DND-41 (cell line): ENCODE measurements at regions not wholly inside any gene's neighbourhood (a gene's known extent, or its start where the extent isn't known, plus 50 kb on each side); places are given as distances from the start of the nearest gene placed in this dataset.

Experiments
- ATAC-seq: fragments of 200-7000 bp; cut with Tn5 transposase; 3 replicates; pipeline ENCODE4 v1.9.1; 2021; ENCODE audit warnings: low read depth; ENCODE audit not compliant: insufficient read depth
- DNase-seq: peaks from one replicate; pipeline ENCODE4 v3.0.0-alpha.2; 2020
- H2AFZ ChIP-seq: 2 replicates; pipeline ENCODE4 v1.6.0; 2012; ENCODE audit warnings: low read depth, low read length
- H3K27ac ChIP-seq: 2 replicates; pipeline ENCODE4 v1.5.1; 2012; ENCODE audit warnings: low read length, inconsistent platforms
- H3K27me3 ChIP-seq: fragments of 200-600 bp; sonication (generic); 2 replicates; pipeline ENCODE4 v1.6.0; 2012; ENCODE audit warnings: low read length, mild to moderate bottlenecking, inconsistent platforms; ENCODE audit not compliant: insufficient read depth, poor library complexity
- H3K36me3 ChIP-seq: 2 replicates; pipeline ENCODE4 v1.5.1; 2012; ENCODE audit warnings: low read length, inconsistent platforms; ENCODE audit not compliant: insufficient read depth
- H3K4me1 ChIP-seq: 2 replicates; pipeline ENCODE4 v1.5.1; 2012; ENCODE audit warnings: mild to moderate bottlenecking, low read length; ENCODE audit not compliant: insufficient read depth
- H3K4me2 ChIP-seq: 2 replicates; pipeline ENCODE4 v1.6.0; 2012; ENCODE audit warnings: mild to moderate bottlenecking, moderate library complexity, low read length, inconsistent platforms; ENCODE audit not compliant: insufficient read depth
- H3K4me3 ChIP-seq, 2 experiments: fragments of 200-600 bp in 1 of 2; shearing (Covaris generic) in 1 of 2; 2 replicates each; pipeline ENCODE4 v1.5.1; 2012 to 2016; ENCODE audit warnings: inconsistent platforms in 2 of 2, low read length in 2 of 2, mild to moderate bottlenecking in 2 of 2, low read depth in 1 of 2, moderate library complexity in 1 of 2
- H3K79me2 ChIP-seq: 2 replicates; pipeline ENCODE4 v1.6.0; 2012; ENCODE audit warnings: low read length, inconsistent platforms; ENCODE audit not compliant: insufficient read depth
- H3K9ac ChIP-seq: 2 replicates; pipeline ENCODE4 v1.6.0; 2012; ENCODE audit warnings: low read depth, mild to moderate bottlenecking, inconsistent platforms, low read length, moderate library complexity
- H3K9me3 ChIP-seq: 2 replicates; pipeline ENCODE4 v1.5.1; 2012; ENCODE audit warnings: low read length, moderate library complexity, mild to moderate bottlenecking, inconsistent platforms; ENCODE audit not compliant: insufficient read depth, severe bottlenecking
- H4K20me1 ChIP-seq: 2 replicates; pipeline ENCODE4 v1.6.0; 2012; ENCODE audit warnings: low read length; ENCODE audit not compliant: insufficient read depth
- EZH2 ChIP-seq: IDR thresholded peaks from 3 replicates; pipeline ENCODE4 v1.6.1; 2012; ENCODE audit warnings: borderline replicate concordance, low read depth, mild to moderate bottlenecking, moderate library complexity, low read length, inconsistent platforms; ENCODE audit not compliant: severe bottlenecking
- TF ChIP-seq, protein P1 (sequence below): IDR thresholded peaks from 2 replicates; pipeline ENCODE4 v1.5.1; 2012; ENCODE audit warnings: borderline replicate concordance, low read length, moderate library complexity, mild to moderate bottlenecking; ENCODE audit not compliant: poor library complexity, severe bottlenecking; ENCODE audit errors: extremely low read depth

DNA sequence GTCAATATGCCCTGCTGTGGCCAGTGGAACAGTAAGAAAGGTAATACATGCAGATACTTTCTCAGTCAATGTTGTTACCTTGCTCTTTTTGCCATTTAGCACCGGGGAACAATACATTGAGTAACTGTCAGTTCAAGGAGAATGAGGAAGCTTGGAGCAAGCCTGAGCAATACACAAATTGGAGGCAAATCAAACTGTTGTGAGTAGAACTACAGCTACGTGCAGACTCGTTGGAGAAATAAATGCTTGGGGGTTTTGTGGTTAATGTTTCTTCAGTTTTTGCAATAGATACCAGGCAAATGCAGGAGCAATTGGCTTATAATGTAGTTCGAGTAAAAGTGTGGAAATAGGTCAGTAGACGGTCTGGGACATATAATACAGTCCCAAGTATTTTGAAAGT lies 587.3 kb upstream of the ROBO1 start:
- DNase-seq (no peak), ATAC-seq (no peak)
- no peak overlapping the region for H3K27ac ChIP-seq
- H3K4me3 ChIP-seq: no peak overlapping the region
- no peak overlapping the region for H3K9ac ChIP-seq
- H3K4me2 ChIP-seq: no peak overlapping the region
- no peaks in the 10 kb centered on the region for H4K20me1 ChIP-seq
- TF ChIP-seq, protein P1, sequence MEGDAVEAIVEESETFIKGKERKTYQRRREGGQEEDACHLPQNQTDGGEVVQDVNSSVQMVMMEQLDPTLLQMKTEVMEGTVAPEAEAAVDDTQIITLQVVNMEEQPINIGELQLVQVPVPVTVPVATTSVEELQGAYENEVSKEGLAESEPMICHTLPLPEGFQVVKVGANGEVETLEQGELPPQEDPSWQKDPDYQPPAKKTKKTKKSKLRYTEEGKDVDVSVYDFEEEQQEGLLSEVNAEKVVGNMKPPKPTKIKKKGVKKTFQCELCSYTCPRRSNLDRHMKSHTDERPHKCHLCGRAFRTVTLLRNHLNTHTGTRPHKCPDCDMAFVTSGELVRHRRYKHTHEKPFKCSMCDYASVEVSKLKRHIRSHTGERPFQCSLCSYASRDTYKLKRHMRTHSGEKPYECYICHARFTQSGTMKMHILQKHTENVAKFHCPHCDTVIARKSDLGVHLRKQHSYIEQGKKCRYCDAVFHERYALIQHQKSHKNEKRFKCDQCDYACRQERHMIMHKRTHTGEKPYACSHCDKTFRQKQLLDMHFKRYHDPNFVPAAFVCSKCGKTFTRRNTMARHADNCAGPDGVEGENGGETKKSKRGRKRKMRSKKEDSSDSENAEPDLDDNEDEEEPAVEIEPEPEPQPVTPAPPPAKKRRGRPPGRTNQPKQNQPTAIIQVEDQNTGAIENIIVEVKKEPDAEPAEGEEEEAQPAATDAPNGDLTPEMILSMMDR: no peak
- no peak for TF ChIP-seq EZH2
- no peaks in the 10 kb centered on the region for H3K4me1 ChIP-seq
- no peaks in the 10 kb centered on the region for H3K79me2 ChIP-seq
- H3K36me3 ChIP-seq: no peaks in the 10 kb centered on the region
- no peaks in the 10 kb centered on the region for H3K9me3 ChIP-seq
- no peaks in the 10 kb centered on the region for H3K27me3 ChIP-seq
- H2AFZ ChIP-seq: no peak overlapping the region

DNA sequence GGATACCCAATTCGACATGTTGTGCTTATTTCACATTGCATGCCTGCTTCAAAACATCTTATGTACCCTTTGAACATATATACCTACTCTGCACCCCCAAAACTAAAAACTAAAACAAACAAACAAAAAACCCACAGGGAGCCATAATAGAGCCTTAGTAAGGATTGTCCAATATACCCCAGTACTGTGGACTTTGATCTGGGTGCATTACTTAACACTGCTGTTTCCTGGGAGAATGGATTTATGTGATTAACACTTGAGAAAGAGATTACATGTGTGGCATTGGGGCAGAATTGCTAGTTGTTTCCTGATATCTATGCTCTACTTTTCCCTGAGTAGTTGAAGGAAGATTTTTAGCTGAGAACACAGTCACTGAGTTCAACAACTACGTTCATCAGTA lies 583.4 kb upstream of the ROBO1 start:
- TF ChIP-seq, protein P1: no peak
- TF ChIP-seq EZH2: no peak

DNA sequence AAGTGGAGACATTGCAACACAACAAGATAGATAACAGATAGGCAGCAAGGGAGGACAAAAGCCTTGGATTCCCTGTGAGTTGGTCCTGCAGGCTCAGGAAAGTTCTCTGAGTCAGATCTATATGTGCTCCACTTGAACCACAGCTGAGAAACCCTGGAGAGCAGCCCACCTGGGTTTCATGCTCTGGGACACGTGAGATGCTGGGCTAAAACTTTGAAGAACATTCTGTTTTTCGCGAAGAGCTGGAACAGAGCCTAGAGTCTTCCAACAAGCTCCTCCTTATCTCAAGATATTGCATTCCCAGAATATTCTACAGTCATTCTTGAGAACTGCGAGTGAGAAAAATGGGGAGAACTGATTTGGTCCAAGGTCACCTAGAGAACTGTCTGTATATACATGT lies 583.0 kb upstream of the ROBO1 start:
- no peak overlapping the region for H3K4me2 ChIP-seq

More for the DNA sequence above, 583.4 kb upstream of the ROBO1 start:
- Histone ChIP-seq H3K9ac (no peak overlapping the region), H3K4me1 (no peaks in the 10 kb centered on the region), H3K36me3 (no peaks in the 10 kb centered on the region), H3K4me2 (no peak overlapping the region), H2AFZ (no peak overlapping the region), H3K27ac (no peak overlapping the region), H3K4me3 (no peak overlapping the region), H4K20me1 (no peaks in the 10 kb centered on the region), H3K27me3 (no peaks in the 10 kb centered on the region), H3K9me3 (no peaks in the 10 kb centered on the region), H3K79me2 (no peaks in the 10 kb centered on the region)
- no peak for DNase-seq
- no peak for ATAC-seq

More for the DNA sequence above, 583.0 kb upstream of the ROBO1 start:
- Histone ChIP-seq H3K4me1 (no peaks in the 10 kb centered on the region), H3K27ac (no peak overlapping the region), H2AFZ (no peak overlapping the region), H4K20me1 (no peaks in the 10 kb centered on the region), H3K27me3 (no peaks in the 10 kb centered on the region), H3K36me3 (no peaks in the 10 kb centered on the region), H3K79me2 (no peaks in the 10 kb centered on the region), H3K9me3 (no peaks in the 10 kb centered on the region), H3K9ac (no peak overlapping the region), H3K4me3 (no peak overlapping the region)
- ATAC-seq (no peak), DNase-seq (no peak)
- no peak for TF ChIP-seq EZH2
- TF ChIP-seq, protein P1: no peak
